HuH-7 (cell line): ENCODE measurements at regions not wholly inside any gene's neighbourhood (a gene's known extent, or its start where the extent isn't known, plus 50 kb on each side); places are given as distances from the start of the nearest gene placed in this dataset.

Experiments used
- DNase-seq: peaks from one replicate; pipeline ENCODE4 v3.0.0; 2011; ENCODE audit warnings: low spot score

DNA sequence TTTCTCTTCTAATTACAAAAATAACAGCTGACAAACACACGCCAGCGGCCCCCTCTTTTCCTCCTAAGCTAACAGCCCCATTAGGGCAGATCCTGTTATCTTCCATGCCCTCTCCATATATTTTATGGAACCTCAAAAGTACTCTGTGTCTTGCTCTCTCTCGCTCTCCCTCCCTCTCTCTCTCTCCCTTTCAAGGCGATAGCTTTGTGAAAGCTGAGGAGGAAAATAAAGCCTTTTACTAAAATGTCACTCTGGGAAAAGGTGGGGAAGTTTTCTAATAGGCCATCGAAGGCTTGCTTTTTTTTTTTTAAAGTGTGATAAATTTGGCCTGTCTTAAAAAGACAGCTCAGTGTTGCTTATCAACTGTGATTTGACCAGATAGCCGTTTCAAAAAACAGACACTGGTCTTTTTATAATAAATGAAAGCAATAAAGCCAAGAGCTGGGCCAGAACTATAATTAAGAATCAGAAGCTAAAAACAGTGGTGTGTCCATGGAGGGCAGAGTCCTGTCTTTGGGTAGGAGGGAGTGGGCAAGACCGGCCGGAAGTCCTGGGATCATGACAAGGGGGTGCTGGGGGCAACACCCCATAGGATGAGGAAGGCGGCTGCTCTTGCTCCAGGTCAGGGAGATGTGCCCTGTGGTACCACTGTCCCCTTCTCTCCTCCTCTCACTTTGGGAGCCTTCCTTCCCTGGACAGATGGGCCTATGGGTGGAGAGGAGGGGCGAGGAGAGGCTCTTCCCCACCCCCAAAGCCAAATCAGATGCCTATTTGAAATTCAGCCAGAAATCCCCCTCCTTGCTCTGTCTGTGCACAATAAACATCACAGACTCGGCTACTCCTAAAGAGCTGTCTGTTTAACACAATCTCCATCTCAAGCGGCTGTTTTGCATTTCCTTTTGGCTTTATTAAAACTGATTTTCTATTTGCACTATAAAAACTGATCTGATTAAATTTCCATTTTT, 267.2 kb downstream of the BUD13 start:
- DNase-seq = no peak

- DNase-seq = no peak
Observed at GRCh38 chr11:116504541-116505297, 268.1 kb downstream of the BUD13 start.

- no peak for DNase-seq
Observed at GRCh38 chr11:116503216-116504160, 269.3 kb downstream of the BUD13 start.

DNA sequence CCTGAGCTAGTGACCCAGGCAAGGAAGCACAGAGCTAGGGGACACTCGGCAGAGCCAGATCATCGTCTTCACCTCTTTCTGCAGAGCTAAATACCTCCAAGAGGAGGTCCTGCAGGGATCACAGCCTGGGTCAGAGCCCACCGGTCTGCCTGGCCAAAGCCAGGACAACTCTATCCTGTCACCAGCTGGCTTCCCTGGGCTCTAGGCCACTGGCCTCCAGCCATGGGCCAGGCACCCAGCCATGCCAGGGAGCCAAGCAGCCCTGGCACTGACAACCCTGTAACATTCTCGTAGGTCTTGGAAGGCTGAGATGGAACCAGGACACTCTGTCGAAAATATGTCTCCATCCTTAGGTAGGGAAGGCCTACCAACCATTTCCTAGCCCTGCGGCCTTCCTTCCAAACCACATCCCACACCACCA, 270.1 kb downstream of the BUD13 start:
- DNase-seq = no peak

DNA sequence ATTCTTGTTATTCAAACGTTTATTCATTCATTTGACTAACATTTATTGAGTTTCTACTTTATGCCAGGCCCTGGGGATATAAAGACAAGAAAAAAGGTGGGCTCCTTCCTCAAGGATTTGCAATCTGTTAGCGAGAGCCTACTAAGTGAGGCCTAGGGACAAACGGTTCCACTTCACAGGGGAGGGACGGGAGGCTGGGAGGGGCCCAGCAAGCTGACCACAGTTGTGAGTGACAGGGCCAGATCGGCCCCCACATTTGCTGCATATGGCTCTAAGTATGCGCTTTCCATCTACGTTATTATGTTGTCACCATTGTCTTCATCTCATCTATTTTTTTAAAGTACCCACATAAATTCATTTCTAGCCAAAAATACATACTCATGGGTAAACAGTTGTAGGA, 271.1 kb downstream of the BUD13 start:
- DNase-seq = no peak

DNA sequence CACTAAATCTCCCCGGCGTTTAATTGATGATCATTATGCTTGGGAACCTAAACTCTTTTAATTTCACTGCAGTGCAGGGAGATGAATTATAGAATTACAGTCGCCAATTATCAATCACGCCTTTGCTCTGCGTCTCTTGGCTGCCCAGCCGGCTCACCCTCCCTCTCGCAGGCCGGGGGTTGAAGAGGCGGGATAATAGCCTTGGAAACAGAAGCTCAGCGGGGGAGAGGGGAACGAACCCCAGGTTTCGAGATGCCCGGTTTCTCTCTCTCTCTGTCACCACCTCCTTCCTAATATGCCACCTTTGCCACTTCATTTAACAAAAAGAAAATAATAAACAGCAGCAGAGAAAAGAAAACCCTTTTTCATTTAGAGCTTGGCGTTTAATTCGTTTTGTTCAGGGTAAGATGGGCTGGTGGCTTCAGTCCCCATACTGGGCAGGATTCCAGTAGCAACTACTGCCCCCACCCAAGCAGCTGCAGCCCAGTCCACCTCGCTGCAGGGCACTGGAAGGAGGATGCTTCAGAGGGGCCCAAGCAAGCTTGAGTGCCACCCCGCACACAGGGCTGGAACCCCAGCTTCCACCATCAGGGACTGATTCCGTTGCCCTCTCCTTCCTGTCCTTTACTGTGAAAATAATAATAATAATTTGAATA, 271.7 kb downstream of the BUD13 start:
- no peak for DNase-seq

DNA sequence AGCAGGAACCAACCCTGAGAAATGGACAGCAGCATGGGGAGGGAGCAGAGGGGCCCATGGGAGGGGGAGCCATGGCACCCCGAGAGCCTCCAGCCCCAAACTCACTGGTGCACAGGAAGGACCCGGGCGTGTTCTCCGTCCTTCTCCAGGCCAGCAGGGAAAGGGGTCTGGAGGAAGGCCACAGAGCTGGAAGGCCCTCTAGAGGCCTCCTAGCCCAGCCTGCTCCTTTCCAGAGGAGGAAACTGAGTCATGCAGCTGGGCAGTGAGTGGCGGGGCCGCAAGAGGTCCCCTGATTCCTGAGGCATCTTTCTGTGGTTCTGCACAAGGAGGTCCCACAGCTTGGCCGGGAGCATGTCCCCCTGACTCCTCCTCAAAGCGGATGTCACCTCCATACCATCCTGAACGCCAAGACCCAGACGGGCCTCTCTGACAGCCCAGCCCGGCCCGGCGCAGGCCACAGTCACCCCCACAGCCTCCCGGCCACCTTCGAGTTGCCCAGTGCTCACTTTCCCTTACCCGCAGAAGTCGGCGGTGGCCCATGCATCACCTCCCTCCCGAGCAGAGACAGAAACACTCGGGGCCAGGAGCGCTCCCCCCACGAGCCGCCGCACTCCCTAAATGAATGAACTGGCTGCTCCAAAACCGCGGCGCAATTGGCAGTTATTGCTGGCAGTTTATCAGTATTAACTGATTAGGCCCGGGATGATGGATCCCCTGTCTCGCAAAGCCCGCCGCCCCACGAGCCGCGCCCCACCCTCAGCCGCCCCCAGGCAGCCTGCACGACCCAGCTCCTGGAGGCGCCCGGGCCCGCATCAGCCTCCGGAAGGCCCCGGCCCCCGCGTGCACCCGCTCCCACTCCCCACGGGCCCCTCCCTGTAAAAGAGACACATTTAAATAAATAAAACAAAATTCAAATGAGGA, 272.5 kb downstream of the BUD13 start:
- DNase-seq = no peak

DNA sequence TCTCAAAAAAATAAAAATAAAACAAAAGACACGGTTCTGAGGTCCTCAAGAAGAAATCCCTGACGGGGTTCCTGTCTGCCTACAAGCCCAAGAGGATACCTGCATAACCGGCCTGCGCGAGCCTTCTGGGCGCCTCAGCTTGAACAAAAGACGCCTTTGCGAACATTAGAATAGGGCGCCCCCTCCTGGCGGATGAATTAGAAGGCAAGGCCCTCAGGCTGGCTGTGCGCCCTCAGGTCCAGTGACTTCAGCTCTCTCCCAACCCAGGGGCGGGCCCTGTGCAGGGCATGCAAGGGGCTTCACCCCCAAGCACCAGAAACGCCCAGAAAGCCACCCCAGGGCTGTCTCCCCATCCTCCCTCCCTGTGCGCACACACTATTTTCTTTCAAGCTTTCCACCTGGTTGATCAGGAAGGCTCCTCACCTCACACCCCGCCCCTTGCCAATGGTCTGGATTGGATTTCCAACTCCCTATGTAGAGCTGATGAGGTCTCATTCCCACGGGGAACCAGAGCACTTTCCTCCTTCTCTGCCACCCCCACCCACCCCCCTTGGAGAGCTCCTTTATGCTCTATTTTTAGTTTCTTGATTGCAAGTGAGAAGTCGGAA, 273.3 kb downstream of the BUD13 start:
- DNase-seq = peak; percentile 81

DNA sequence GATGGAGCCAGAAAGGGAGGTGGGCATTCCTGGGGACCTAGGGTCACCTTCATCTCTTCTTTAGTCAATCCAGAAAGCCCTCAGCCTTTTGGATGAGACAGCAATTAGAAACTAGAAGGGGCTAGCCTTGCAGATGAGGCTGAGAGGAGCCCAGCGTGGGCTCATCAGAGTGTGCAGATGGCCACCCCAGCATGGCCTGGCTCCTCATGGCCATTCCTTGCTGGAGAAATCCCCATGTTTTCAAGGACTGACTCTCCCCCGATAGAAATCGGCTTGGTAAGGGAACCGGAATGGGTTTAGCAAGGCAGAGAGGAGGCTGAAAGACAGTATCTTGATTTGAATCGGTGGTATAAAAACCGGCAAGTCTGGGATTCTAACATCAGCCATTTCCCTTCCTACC, 274.6 kb downstream of the BUD13 start:
- DNase-seq = no peak

- no peak for DNase-seq
Observed at GRCh38 chr11:116492600-116492999, 280.2 kb downstream of the BUD13 start.

GRCh38 chr11:116488836-116489389, 283.9 kb downstream of the BUD13 start:
- DNase-seq = no peak

GRCh38 chr11:116485425-116485824, 287.4 kb downstream of the BUD13 start:
- peak; percentile 27 for DNase-seq

DNA sequence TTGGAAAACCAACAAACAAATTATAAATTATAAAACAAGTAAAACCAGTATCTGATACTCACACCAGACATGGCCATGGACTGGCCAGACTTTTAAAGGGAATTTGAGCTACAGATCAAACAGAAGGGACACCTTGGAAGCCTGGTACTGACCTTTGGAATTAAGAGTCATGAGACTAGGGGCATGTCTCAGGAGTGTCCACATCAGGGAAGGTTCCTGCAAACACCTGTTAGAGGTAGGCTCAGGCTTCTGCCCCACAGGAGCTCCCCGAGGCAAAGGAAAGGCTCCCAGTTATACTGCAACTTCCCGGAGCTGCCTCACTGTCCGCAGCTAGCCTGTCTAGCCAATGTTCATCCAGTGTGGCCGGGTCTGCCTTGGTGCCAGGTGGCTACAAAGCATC, 290.1 kb downstream of the BUD13 start:
- no peak for DNase-seq

- DNase-seq = no peak
Observed at GRCh38 chr11:116481126-116481675, 291.6 kb downstream of the BUD13 start.

GRCh38 chr11:116478669-116479668, 293.8 kb downstream of the BUD13 start:
- DNase-seq = no peak

DNA sequence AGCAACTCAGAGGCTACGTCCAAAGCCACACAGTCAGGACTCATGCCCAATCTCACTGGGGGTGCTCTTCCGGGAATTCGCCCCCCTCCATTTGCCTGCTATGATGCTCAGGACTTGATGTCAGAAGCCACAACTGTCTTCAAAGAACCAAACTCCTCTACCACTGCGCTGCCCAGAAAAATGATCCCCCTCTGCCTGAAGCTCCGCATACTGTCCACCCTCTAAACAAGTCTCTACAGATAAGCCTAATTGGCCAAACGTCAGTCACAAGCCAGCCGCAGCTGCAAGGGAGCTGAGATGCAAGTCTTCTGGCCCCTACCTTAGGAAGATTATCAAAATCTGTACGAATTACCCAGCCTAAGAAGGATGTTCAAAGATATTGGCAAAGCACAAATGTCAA, 294.6 kb downstream of the BUD13 start:
- no peak for DNase-seq

DNA sequence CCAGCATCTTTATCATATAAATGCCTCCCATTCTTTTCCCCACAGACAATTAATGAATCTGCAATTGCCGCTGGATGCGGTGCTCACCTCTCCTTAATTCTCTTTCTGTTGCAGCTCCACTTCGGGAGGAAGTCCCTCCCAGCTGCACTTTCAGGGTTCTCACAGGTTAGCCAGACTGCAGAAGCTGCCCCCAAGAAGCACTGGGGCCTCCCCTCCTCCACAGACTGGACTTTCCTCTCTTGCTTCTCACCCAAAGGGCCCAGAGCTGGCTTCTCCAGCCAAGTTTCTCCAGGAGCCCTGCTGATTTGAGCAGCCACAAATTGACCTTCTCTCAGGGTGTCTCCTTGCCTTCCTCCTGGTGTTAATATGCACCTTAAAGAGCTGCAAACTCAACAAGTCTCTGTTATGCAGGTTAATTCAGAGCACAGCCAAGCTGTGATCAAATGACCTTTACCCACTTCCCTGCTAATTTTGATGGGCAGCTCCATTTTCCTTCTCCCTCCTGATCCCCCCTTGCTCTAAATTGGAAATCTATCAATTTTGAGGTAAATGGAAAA, 298.9 kb downstream of the BUD13 start:
- no peak for DNase-seq
